ENCODE measurements at regions not wholly inside any gene's neighbourhood (a gene's known extent, or its start where the extent isn't known, plus 50 kb on each side); places are given as distances from the start of the nearest gene placed in this dataset.

- Mint-ChIP-seq H3K27ac (no peak overlapping the region), H3K4me1 (peaks cover 5 to 7% of the 10 kb centered on the region in 2 donors), H3K36me3 (no peaks in the 10 kb centered on the region), H3K27me3 (ENCODE audit: low read depth in 2 of 2) (no peaks in the 10 kb centered on the region), H3K4me3 (no peak overlapping the region), H3K9me3 (peaks cover 0 to 3% of the 10 kb centered on the region in 2 donors)
- Histone ChIP-seq H3K27me3 (ENCODE audit: control insufficient read depth, insufficient read depth, low read length) (no peaks in the 10 kb centered on the region), H3K27ac (ENCODE audit: low read length) (no peak overlapping the region), H3K4me1 (ENCODE audit: control insufficient read depth, insufficient read depth, low read length) (no peaks in the 10 kb centered on the region), H3K36me3 (ENCODE audit: control insufficient read depth, insufficient read depth, low read length) (no peaks in the 10 kb centered on the region), H3K9me3 (ENCODE audit: control insufficient read depth, insufficient read depth, low read length) (no peaks in the 10 kb centered on the region), H3K4me3 (ENCODE audit: low read length) (no peak overlapping the region)
- WGBS (ENCODE audit: insufficient coverage) = 92% methylated on average over 1 of the region's 1 CpG
- no peak for DNase-seq
- intact Hi-C loops (cut with micrococcal nuclease) = no loop called here
- no peak for TF ChIP-seq CTCF (IDR thresholded peaks at IDR 0.05)
- ATAC-seq = no peak
Measured at GRCh38 chr1:116833718-116834117, 76.0 kb upstream of the PTGFRN start.

GRCh38 chr1:116834595-116834994, 75.1 kb upstream of the PTGFRN start:
- no peak overlapping the region for H3K27ac ChIP-seq (ENCODE audit: low read length)
- H3K9me3 ChIP-seq (ENCODE audit: control insufficient read depth, insufficient read depth, low read length) = no peaks in the 10 kb centered on the region
- Mint-ChIP-seq H3K27me3 (ENCODE audit: low read depth in 2 of 2) (no peaks in the 10 kb centered on the region), H3K9me3 (peaks cover 0 to 3% of the 10 kb centered on the region in 2 donors), H3K27ac (no peak overlapping the region), H3K36me3 (no peaks in the 10 kb centered on the region), H3K4me1 (peaks cover 5 to 7% of the 10 kb centered on the region in 2 donors), H3K4me3 (no peak overlapping the region)
- no peak for TF ChIP-seq CTCF (IDR thresholded peaks at IDR 0.05)
- WGBS (ENCODE audit: insufficient coverage) = 98% methylated on average over 2 of the region's 2 CpGs
- DNase-seq (no peak), ATAC-seq (no peak)
- no peaks in the 10 kb centered on the region for H3K27me3 ChIP-seq (ENCODE audit: control insufficient read depth, insufficient read depth, low read length)
- H3K4me1 ChIP-seq (ENCODE audit: control insufficient read depth, insufficient read depth, low read length) = no peaks in the 10 kb centered on the region
- intact Hi-C loops (cut with micrococcal nuclease) = no loop called here
- H3K4me3 ChIP-seq (ENCODE audit: low read length) = no peak overlapping the region
- H3K36me3 ChIP-seq (ENCODE audit: control insufficient read depth, insufficient read depth, low read length) = no peaks in the 10 kb centered on the region

- Histone ChIP-seq H3K4me3 (ENCODE audit: low read length) (no peak overlapping the region), H3K9me3 (ENCODE audit: control insufficient read depth, insufficient read depth, low read length) (no peaks in the 10 kb centered on the region), H3K36me3 (ENCODE audit: control insufficient read depth, insufficient read depth, low read length) (no peaks in the 10 kb centered on the region), H3K27me3 (ENCODE audit: control insufficient read depth, insufficient read depth, low read length) (no peaks in the 10 kb centered on the region), H3K27ac (ENCODE audit: low read length) (no peak overlapping the region), H3K4me1 (ENCODE audit: control insufficient read depth, insufficient read depth, low read length) (no peaks in the 10 kb centered on the region)
- H3K36me3 Mint-ChIP-seq = no peaks in the 10 kb centered on the region
- intact Hi-C loops (cut with micrococcal nuclease) = no loop called here
- no peaks in the 10 kb centered on the region for H3K27me3 Mint-ChIP-seq (ENCODE audit: low read depth in 2 of 2)
- TF ChIP-seq CTCF (IDR thresholded peaks at IDR 0.05) = no peak
- H3K4me1 Mint-ChIP-seq = peaks cover 5 to 7% of the 10 kb centered on the region in 2 donors
- WGBS (ENCODE audit: insufficient coverage) = 96% methylated on average over 4 of the region's 4 CpGs
- no peak overlapping the region for H3K27ac Mint-ChIP-seq
- ATAC-seq (no peak), DNase-seq (no peak)
- H3K9me3 Mint-ChIP-seq = peaks cover 0 to 3% of the 10 kb centered on the region in 2 donors
- no peak overlapping the region for H3K4me3 Mint-ChIP-seq
Measured at GRCh38 chr1:116835161-116835560, 74.6 kb upstream of the PTGFRN start.

- H3K27ac Mint-ChIP-seq = no peak overlapping the region
- H3K27me3 ChIP-seq (ENCODE audit: control insufficient read depth, insufficient read depth, low read length) = no peaks in the 10 kb centered on the region
- H3K36me3 Mint-ChIP-seq = no peaks in the 10 kb centered on the region
- no peak for TF ChIP-seq CTCF (IDR thresholded peaks at IDR 0.05)
- intact Hi-C loops (cut with micrococcal nuclease) = no loop called here
- H3K4me3 Mint-ChIP-seq = no peak overlapping the region
- no peak for DNase-seq
- H3K4me1 ChIP-seq (ENCODE audit: control insufficient read depth, insufficient read depth, low read length) = no peaks in the 10 kb centered on the region
- H3K27ac ChIP-seq (ENCODE audit: low read length) = no peak overlapping the region
- H3K9me3 ChIP-seq (ENCODE audit: control insufficient read depth, insufficient read depth, low read length) = no peaks in the 10 kb centered on the region
- H3K9me3 Mint-ChIP-seq = peaks cover 0 to 3% of the 10 kb centered on the region in 2 donors
- H3K36me3 ChIP-seq (ENCODE audit: control insufficient read depth, insufficient read depth, low read length) = no peaks in the 10 kb centered on the region
- peaks cover 5 to 7% of the 10 kb centered on the region in 2 donors for H3K4me1 Mint-ChIP-seq
- no peaks in the 10 kb centered on the region for H3K27me3 Mint-ChIP-seq (ENCODE audit: low read depth in 2 of 2)
- WGBS (ENCODE audit: insufficient coverage) = 87% methylated on average over 1 of the region's 1 CpG
- no peak overlapping the region for H3K4me3 ChIP-seq (ENCODE audit: low read length)
- no peak for ATAC-seq
Measured at GRCh38 chr1:116836099-116836498, 73.6 kb upstream of the PTGFRN start.
